ENCODE measurements at regions not wholly inside any gene's neighbourhood (a gene's known extent, or its start where the extent isn't known, plus 50 kb on each side); places are given as distances from the start of the nearest gene placed in this dataset.

GRCh38 chr5:152532714-152533113, 127.6 kb upstream of the NMUR2 start:
- TF ChIP-seq CTCF (conservative IDR thresholded peaks at IDR 0.05) = peak; percentile 65
- TF ChIP-seq ZFX (IDR thresholded peaks at IDR 0.05) = no peak

All from C4-2B (cell line).